Panc1 (cell line): ENCODE measurements at regions not wholly inside any gene's neighbourhood (a gene's known extent, or its start where the extent isn't known, plus 50 kb on each side); places are given as distances from the start of the nearest gene placed in this dataset.

Experiments
- ATAC-seq: fragments of 200-7000 bp; cut with Tn5 transposase; 2 replicates; pipeline ENCODE4 v1.9.1; 2020; ENCODE audit warnings: mild to moderate bottlenecking, moderate library complexity
- BruUV-seq: library from RNA; stranded (reverse); fragments of 400-500 nt; replicated peaks from 2 replicates; lab custom pipeline; 2021; lab: Mats Ljungman, UMichigan
- CTCF ChIA-PET: fragments of 300-600 bp; sonication (Branson Sonifier 250); formaldehyde crosslinking; loops from one replicate; lab custom pipeline; 2022; ENCODE audit warnings: antibody characterized with exemption; lab: Charles Lee
- POLR2A ChIA-PET: fragments of 300-600 bp; sonication (Branson Sonifier 250); formaldehyde crosslinking; loops from one replicate; lab custom pipeline; 2022; ENCODE audit warnings: antibody characterized with exemption; lab: Charles Lee
- DNase-seq: peaks from one replicate; pipeline ENCODE4 v3.0.0-alpha.2; 2010; ENCODE audit warnings: low read depth, low spot score
- H3K27ac ChIP-seq: 2 replicates; pipeline ENCODE4 v1.5.1; 2011; ENCODE audit warnings: mild to moderate bottlenecking, low read length, inconsistent platforms
- H3K27me3 ChIP-seq: fragments of 200-500 bp; sonication (Bioruptor generic); 2 replicates; pipeline ENCODE4 v1.6.0; 2014; ENCODE audit warnings: low read length, inconsistent platforms; ENCODE audit not compliant: control insufficient read depth, insufficient read depth
- H3K36me3 ChIP-seq: fragments of 200-500 bp; sonication (Bioruptor generic); 2 replicates; pipeline ENCODE4 v1.5.1; 2014; ENCODE audit warnings: inconsistent platforms, mild to moderate bottlenecking, low read length, moderate library complexity; ENCODE audit not compliant: control insufficient read depth, insufficient read depth
- H3K4me1 ChIP-seq: 2 replicates; pipeline ENCODE4 v1.5.1; 2011; ENCODE audit warnings: inconsistent platforms, mild to moderate bottlenecking, low read length, moderate library complexity; ENCODE audit not compliant: control insufficient read depth, insufficient read depth
- H3K4me3 ChIP-seq, 2 experiments: 2 replicates each; pipeline ENCODE4 v1.5.1; 2011 to 2012; ENCODE audit warnings: low read depth in 2 of 2, low read length in 2 of 2, mild to moderate bottlenecking in 2 of 2, inconsistent platforms in 1 of 2, moderate library complexity in 1 of 2
- H3K9me3 ChIP-seq: fragments of 200-500 bp; sonication (Bioruptor generic); 2 replicates; pipeline ENCODE4 v1.5.1; 2014; ENCODE audit warnings: low read depth, mild to moderate bottlenecking, inconsistent platforms, low read length, moderate library complexity; ENCODE audit not compliant: control insufficient read depth, insufficient read depth
- POLR2AphosphoS5 ChIP-seq: IDR thresholded peaks from 2 replicates; pipeline ENCODE4 v1.6.1; 2012; ENCODE audit warnings: mild to moderate bottlenecking, low read depth, low read length, moderate library complexity
- SIN3A ChIP-seq: IDR thresholded peaks from 2 replicates; pipeline ENCODE4 v1.6.1; 2012; ENCODE audit warnings: low read depth, mild to moderate bottlenecking, low read length, moderate library complexity, borderline replicate concordance; ENCODE audit not compliant: insufficient read depth
- TCF7L2 ChIP-seq: IDR thresholded peaks from 2 replicates; pipeline ENCODE4 v1.6.1; 2011; ENCODE audit warnings: mild to moderate bottlenecking, low read depth, low read length, inconsistent platforms
- in situ Hi-C: cut with HindIII; loops from 2 replicates; pipeline ENCODE4 v1.10.0; 2016; ENCODE audit warnings: low sequenced_read_pairs, low pct_unique_long_range_greater_than_20kb
- intact Hi-C: fragments of 100-400 bp; cut with micrococcal nuclease; formaldehyde crosslinking; loops from one replicate; pipeline ENCODE4 v1.10.0; 2022; ENCODE audit not compliant: unreplicated experiment
- TF ChIP-seq, protein P1 (sequence below), 2 experiments: IDR thresholded peaks; 2 replicates each; pipeline ENCODE4 v1.6.1; 2011 to 2012; ENCODE audit warnings: low read depth in 2 of 2, control low read depth in 1 of 2, low read length in 1 of 2, mild to moderate bottlenecking in 1 of 2, moderate library complexity in 1 of 2; ENCODE audit not compliant: insufficient read depth in 1 of 2
- TF ChIP-seq, protein P2 (sequence below): fragments of 450-650 bp; IDR thresholded peaks from 2 replicates; pipeline ENCODE4 v1.5.1; 2017; ENCODE audit warnings: mild to moderate bottlenecking

DNA sequence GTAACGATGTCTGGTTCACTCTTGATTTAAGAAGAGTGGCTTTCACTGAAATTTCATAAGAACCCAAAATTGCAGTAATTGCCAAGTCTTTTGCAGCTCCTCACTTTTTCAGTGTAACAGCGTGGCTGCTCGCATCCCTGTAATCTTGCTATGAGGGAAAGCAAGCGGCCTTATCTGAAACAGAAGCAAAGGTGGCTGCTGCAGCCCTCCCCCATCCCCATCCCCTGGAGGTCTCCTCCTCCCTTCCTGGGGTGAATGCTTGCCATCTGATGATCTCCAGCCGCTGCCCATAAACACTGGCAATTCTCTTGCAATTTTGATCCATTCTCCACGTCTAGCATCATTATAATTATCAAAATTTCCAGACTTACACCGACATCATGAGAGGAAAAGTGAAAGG is 182.5 kb upstream of the ASIC2 start:
- H3K4me3 ChIP-seq, result no peak overlapping the region
- H3K27me3 ChIP-seq, result peaks cover 6% of the 10 kb centered on the region; the same call in 1 of the 2 replicates
- DNase-seq (no peak), ATAC-seq (no peak)
- ChIA-PET CTCF (no interaction called here), POLR2A (no interaction called here)
- H3K36me3 ChIP-seq, result no peaks in the 10 kb centered on the region
- no peaks in the 10 kb centered on the region for H3K4me1 ChIP-seq
- BruUV-seq, result no TSS peak
- H3K27ac ChIP-seq, result no peak overlapping the region
- intact Hi-C loops (no loop called here), in situ Hi-C loops (no loop called here)
- TF ChIP-seq TCF7L2, result no peak
- TF ChIP-seq, protein P1, sequence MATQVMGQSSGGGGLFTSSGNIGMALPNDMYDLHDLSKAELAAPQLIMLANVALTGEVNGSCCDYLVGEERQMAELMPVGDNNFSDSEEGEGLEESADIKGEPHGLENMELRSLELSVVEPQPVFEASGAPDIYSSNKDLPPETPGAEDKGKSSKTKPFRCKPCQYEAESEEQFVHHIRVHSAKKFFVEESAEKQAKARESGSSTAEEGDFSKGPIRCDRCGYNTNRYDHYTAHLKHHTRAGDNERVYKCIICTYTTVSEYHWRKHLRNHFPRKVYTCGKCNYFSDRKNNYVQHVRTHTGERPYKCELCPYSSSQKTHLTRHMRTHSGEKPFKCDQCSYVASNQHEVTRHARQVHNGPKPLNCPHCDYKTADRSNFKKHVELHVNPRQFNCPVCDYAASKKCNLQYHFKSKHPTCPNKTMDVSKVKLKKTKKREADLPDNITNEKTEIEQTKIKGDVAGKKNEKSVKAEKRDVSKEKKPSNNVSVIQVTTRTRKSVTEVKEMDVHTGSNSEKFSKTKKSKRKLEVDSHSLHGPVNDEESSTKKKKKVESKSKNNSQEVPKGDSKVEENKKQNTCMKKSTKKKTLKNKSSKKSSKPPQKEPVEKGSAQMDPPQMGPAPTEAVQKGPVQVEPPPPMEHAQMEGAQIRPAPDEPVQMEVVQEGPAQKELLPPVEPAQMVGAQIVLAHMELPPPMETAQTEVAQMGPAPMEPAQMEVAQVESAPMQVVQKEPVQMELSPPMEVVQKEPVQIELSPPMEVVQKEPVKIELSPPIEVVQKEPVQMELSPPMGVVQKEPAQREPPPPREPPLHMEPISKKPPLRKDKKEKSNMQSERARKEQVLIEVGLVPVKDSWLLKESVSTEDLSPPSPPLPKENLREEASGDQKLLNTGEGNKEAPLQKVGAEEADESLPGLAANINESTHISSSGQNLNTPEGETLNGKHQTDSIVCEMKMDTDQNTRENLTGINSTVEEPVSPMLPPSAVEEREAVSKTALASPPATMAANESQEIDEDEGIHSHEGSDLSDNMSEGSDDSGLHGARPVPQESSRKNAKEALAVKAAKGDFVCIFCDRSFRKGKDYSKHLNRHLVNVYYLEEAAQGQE (IDR thresholded peaks at IDR 0.05; ENCODE audit: insufficient read depth in 1 of 2, low read depth in 2 of 2, low read length in 1 of 2), result no peak
- TF ChIP-seq POLR2AphosphoS5, result no peak
- TF ChIP-seq, protein P2, sequence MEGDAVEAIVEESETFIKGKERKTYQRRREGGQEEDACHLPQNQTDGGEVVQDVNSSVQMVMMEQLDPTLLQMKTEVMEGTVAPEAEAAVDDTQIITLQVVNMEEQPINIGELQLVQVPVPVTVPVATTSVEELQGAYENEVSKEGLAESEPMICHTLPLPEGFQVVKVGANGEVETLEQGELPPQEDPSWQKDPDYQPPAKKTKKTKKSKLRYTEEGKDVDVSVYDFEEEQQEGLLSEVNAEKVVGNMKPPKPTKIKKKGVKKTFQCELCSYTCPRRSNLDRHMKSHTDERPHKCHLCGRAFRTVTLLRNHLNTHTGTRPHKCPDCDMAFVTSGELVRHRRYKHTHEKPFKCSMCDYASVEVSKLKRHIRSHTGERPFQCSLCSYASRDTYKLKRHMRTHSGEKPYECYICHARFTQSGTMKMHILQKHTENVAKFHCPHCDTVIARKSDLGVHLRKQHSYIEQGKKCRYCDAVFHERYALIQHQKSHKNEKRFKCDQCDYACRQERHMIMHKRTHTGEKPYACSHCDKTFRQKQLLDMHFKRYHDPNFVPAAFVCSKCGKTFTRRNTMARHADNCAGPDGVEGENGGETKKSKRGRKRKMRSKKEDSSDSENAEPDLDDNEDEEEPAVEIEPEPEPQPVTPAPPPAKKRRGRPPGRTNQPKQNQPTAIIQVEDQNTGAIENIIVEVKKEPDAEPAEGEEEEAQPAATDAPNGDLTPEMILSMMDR, result no peak
- no peaks in the 10 kb centered on the region for H3K9me3 ChIP-seq

DNA sequence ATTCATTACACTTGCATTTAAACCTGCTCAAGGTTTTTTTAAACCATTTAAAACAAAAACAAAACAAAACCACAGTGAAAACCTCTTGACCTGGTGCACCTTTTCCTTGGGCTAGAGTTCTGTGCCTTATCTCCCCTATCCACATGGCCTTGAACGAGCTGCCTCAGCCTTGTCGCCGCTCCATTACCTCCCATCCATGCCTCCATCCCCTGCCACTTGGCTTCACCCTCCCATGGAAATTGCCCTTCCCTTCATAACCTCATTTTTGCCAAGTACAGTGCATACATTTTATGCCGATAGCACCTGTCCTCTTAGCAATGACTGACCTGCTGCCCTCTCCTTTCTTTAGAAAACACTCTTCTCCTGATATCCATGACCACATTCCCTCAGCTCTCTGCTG is 188.6 kb upstream of the ASIC2 start:
- H3K36me3 ChIP-seq, result no peaks in the 10 kb centered on the region
- CTCF ChIA-PET, result no interaction called here
- H3K27ac ChIP-seq, result no peak overlapping the region
- H3K4me3 ChIP-seq, result no peak overlapping the region
- in situ Hi-C loops, result no loop called here
- POLR2A ChIA-PET, result no interaction called here
- intact Hi-C loops, result no loop called here
- no peaks in the 10 kb centered on the region for H3K4me1 ChIP-seq
- H3K9me3 ChIP-seq, result no peaks in the 10 kb centered on the region
- no peak for DNase-seq
- ATAC-seq, result no peak
- H3K27me3 ChIP-seq, result peaks cover 2% of the 10 kb centered on the region; the same call in 1 of the 2 replicates
- no TSS peak for BruUV-seq
- TF ChIP-seq, protein P1 (IDR thresholded peaks at IDR 0.05; ENCODE audit: insufficient read depth in 1 of 2, low read depth in 2 of 2, low read length in 1 of 2), result no peak
- TF ChIP-seq TCF7L2 (no peak), SIN3A (no peak), POLR2AphosphoS5 (no peak)
- TF ChIP-seq, protein P2, result no peak
